ENCODE measurements at regions not wholly inside any gene's neighbourhood (a gene's known extent, or its start where the extent isn't known, plus 50 kb on each side); places are given as distances from the start of the nearest gene placed in this dataset.

DNA sequence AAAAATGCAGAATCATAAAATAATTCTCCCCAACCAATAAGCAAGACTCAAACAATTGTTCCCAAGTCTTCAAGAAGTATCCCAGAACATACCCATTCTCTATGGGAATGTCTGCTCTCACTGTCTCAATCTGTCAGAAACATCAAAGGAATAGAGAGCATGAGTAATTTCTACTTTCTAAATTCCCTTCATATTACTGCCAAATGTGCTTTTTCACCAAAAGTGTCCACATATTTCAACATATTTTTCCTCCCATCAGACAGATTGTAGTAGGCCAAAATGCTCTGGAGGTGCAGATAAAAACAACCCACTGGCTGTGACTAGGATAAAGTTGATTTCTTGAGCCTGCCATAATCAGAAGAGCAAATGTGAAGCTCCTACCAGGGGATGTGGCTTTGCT lies 692.0 kb upstream of the FAM241A start (continued):
- TF ChIP-seq, protein P1, sequence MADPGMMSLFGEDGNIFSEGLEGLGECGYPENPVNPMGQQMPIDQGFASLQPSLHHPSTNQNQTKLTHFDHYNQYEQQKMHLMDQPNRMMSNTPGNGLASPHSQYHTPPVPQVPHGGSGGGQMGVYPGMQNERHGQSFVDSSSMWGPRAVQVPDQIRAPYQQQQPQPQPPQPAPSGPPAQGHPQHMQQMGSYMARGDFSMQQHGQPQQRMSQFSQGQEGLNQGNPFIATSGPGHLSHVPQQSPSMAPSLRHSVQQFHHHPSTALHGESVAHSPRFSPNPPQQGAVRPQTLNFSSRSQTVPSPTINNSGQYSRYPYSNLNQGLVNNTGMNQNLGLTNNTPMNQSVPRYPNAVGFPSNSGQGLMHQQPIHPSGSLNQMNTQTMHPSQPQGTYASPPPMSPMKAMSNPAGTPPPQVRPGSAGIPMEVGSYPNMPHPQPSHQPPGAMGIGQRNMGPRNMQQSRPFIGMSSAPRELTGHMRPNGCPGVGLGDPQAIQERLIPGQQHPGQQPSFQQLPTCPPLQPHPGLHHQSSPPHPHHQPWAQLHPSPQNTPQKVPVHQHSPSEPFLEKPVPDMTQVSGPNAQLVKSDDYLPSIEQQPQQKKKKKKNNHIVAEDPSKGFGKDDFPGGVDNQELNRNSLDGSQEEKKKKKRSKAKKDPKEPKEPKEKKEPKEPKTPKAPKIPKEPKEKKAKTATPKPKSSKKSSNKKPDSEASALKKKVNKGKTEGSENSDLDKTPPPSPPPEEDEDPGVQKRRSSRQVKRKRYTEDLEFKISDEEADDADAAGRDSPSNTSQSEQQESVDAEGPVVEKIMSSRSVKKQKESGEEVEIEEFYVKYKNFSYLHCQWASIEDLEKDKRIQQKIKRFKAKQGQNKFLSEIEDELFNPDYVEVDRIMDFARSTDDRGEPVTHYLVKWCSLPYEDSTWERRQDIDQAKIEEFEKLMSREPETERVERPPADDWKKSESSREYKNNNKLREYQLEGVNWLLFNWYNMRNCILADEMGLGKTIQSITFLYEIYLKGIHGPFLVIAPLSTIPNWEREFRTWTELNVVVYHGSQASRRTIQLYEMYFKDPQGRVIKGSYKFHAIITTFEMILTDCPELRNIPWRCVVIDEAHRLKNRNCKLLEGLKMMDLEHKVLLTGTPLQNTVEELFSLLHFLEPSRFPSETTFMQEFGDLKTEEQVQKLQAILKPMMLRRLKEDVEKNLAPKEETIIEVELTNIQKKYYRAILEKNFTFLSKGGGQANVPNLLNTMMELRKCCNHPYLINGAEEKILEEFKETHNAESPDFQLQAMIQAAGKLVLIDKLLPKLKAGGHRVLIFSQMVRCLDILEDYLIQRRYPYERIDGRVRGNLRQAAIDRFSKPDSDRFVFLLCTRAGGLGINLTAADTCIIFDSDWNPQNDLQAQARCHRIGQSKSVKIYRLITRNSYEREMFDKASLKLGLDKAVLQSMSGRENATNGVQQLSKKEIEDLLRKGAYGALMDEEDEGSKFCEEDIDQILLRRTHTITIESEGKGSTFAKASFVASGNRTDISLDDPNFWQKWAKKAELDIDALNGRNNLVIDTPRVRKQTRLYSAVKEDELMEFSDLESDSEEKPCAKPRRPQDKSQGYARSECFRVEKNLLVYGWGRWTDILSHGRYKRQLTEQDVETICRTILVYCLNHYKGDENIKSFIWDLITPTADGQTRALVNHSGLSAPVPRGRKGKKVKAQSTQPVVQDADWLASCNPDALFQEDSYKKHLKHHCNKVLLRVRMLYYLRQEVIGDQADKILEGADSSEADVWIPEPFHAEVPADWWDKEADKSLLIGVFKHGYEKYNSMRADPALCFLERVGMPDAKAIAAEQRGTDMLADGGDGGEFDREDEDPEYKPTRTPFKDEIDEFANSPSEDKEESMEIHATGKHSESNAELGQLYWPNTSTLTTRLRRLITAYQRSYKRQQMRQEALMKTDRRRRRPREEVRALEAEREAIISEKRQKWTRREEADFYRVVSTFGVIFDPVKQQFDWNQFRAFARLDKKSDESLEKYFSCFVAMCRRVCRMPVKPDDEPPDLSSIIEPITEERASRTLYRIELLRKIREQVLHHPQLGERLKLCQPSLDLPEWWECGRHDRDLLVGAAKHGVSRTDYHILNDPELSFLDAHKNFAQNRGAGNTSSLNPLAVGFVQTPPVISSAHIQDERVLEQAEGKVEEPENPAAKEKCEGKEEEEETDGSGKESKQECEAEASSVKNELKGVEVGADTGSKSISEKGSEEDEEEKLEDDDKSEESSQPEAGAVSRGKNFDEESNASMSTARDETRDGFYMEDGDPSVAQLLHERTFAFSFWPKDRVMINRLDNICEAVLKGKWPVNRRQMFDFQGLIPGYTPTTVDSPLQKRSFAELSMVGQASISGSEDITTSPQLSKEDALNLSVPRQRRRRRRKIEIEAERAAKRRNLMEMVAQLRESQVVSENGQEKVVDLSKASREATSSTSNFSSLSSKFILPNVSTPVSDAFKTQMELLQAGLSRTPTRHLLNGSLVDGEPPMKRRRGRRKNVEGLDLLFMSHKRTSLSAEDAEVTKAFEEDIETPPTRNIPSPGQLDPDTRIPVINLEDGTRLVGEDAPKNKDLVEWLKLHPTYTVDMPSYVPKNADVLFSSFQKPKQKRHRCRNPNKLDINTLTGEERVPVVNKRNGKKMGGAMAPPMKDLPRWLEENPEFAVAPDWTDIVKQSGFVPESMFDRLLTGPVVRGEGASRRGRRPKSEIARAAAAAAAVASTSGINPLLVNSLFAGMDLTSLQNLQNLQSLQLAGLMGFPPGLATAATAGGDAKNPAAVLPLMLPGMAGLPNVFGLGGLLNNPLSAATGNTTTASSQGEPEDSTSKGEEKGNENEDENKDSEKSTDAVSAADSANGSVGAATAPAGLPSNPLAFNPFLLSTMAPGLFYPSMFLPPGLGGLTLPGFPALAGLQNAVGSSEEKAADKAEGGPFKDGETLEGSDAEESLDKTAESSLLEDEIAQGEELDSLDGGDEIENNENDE (IDR thresholded peaks at IDR 0.05; ENCODE audit: insufficient replicate concordance, low read length) = no peak
